Natural killer cell (primary cell): ENCODE measurements at regions not wholly inside any gene's neighbourhood (a gene's known extent, or its start where the extent isn't known, plus 50 kb on each side); places are given as distances from the start of the nearest gene placed in this dataset.

Source experiments
- ATAC-seq, 3 donors: fragments of 150-1000 bp in 2 of 3; fragments of 200-7000 bp in 1 of 3; cut with Tn5 transposase; 1 replicate in 1 of 3; 2 replicates in 2 of 3; pipeline ENCODE4 v1.10.0; 2021; ENCODE audit warnings: mild to moderate bottlenecking in 2 of 3, moderate library complexity in 2 of 3
- DNase-seq, 2 donors: peaks; one replicate each; pipeline versions ENCODE4 v3.0.0 to v3.0.0-alpha.2; 2013 to 2021; ENCODE audit warnings: mixed read lengths in 1 of 2
- H3K27ac ChIP-seq: one replicate; pipeline ENCODE4 v1.5.1; 2013; ENCODE audit warnings: mild to moderate bottlenecking, low read length
- H3K27me3 ChIP-seq: one replicate; pipeline ENCODE4 v1.6.1; 2013; ENCODE audit warnings: low read length; ENCODE audit not compliant: control insufficient read depth, insufficient read depth
- H3K36me3 ChIP-seq: one replicate; pipeline ENCODE4 v1.6.1; 2013; ENCODE audit warnings: low read length; ENCODE audit not compliant: control insufficient read depth, insufficient read depth
- H3K4me1 ChIP-seq: one replicate; pipeline ENCODE4 v1.6.1; 2013; ENCODE audit warnings: low read length; ENCODE audit not compliant: control insufficient read depth, insufficient read depth
- H3K4me3 ChIP-seq: one replicate; pipeline ENCODE4 v1.5.1; 2013; ENCODE audit warnings: low read length
- H3K9me3 ChIP-seq: one replicate; pipeline ENCODE4 v1.6.1; 2013; ENCODE audit warnings: low read length; ENCODE audit not compliant: control insufficient read depth, insufficient read depth
- H3K27ac Mint-ChIP-seq, 2 donors: one replicate each; pipeline ENCODE4 v1.8.0; 2022; ENCODE audit warnings: mild to moderate bottlenecking in 2 of 2, mixed read lengths in 2 of 2, moderate library complexity in 1 of 2
- H3K27me3 Mint-ChIP-seq, 2 donors: one replicate each; pipeline ENCODE4 v1.8.0; 2022; ENCODE audit warnings: low read depth in 2 of 2, mixed read lengths in 2 of 2
- H3K36me3 Mint-ChIP-seq: one replicate; pipeline ENCODE4 v1.8.0; 2022; ENCODE audit warnings: mixed read lengths
- H3K4me1 Mint-ChIP-seq, 2 donors: one replicate each; pipeline ENCODE4 v1.8.0; 2022; ENCODE audit warnings: mixed read lengths in 2 of 2
- H3K4me3 Mint-ChIP-seq: one replicate; pipeline ENCODE4 v1.8.0; 2022; ENCODE audit warnings: mild to moderate bottlenecking, moderate library complexity, mixed read lengths
- H3K9me3 Mint-ChIP-seq, 2 donors: one replicate each; pipeline ENCODE4 v1.8.0; 2022; ENCODE audit warnings: mixed read lengths in 2 of 2
- WGBS: methylation state at CpG from one replicate; pipeline ENCODE4 v1.1.7; 2013; ENCODE audit warnings: missing lambda C conversion rate; ENCODE audit not compliant: insufficient coverage; 5-methylcytosine and 5-hydroxymethylcytosine counted together
- intact Hi-C: fragments of 100-400 bp; cut with micrococcal nuclease; formaldehyde crosslinking; loops from one replicate; pipeline ENCODE4 v1.14.2; 2022
- TF ChIP-seq, protein P1 (sequence below): fragments of 200-600 bp; IDR thresholded peaks from one replicate; pipeline ENCODE4 v1.8.0; 2022; ENCODE audit warnings: antibody characterized with exemption

DNA sequence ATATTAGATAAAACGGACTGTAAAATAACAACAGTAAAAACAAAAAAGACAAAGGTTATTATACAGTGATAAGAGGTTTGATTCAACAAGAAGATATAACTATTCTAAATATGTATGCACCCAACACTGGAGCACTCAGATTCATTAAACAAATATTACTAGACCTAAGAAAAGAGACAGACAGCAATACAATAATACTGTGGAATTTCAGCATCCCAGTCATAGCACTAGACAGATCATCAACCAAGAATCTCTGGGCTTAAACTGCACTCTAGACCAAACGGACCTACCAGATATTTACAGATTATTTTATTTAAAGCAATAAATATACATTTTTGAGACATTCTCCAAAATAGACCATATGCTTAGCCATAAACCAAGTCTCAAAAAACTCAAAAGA lies 263.8 kb downstream of the C6orf118 start:
- peaks cover 13 to 33% of the 10 kb centered on the region in 2 donors for H3K9me3 Mint-ChIP-seq

DNA sequence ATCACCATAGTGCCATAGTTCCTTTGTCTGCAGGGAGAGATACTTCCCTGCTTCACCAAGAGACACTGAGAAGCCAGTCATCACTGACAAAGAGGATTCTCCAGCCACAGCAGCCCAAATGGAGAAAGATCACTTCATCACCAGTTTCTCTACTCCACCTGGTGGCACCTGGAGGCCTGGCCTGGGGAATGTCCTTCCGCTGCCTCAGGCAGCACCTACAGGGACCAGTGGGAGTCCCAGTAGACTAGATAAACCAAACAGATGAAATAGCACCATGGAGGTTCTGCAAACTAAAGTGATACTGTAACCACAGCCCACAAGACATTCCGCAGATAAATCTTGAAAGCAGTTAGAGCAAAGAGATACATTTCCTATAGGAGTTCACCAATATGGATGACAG lies 266.5 kb downstream of the C6orf118 start:
- 85% methylated on average over 2 of the region's 2 CpGs for WGBS
- Mint-ChIP-seq H3K27me3 (no peaks in the 10 kb centered on the region), H3K9me3 (peaks cover 19 to 28% of the 10 kb centered on the region in 2 donors), H3K36me3 (peaks cover 25% of the 10 kb centered on the region), H3K4me1 (no peaks in the 10 kb centered on the region), H3K4me3 (no peak overlapping the region), H3K27ac (no peak overlapping the region)
- no peaks in the 10 kb centered on the region for H3K4me1 ChIP-seq
- intact Hi-C loops: no loop called here
- no peaks in the 10 kb centered on the region for H3K27me3 ChIP-seq
- DNase-seq (no peak), ATAC-seq (no peak)
- TF ChIP-seq, protein P1, sequence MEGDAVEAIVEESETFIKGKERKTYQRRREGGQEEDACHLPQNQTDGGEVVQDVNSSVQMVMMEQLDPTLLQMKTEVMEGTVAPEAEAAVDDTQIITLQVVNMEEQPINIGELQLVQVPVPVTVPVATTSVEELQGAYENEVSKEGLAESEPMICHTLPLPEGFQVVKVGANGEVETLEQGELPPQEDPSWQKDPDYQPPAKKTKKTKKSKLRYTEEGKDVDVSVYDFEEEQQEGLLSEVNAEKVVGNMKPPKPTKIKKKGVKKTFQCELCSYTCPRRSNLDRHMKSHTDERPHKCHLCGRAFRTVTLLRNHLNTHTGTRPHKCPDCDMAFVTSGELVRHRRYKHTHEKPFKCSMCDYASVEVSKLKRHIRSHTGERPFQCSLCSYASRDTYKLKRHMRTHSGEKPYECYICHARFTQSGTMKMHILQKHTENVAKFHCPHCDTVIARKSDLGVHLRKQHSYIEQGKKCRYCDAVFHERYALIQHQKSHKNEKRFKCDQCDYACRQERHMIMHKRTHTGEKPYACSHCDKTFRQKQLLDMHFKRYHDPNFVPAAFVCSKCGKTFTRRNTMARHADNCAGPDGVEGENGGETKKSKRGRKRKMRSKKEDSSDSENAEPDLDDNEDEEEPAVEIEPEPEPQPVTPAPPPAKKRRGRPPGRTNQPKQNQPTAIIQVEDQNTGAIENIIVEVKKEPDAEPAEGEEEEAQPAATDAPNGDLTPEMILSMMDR: no peak
- H3K27ac ChIP-seq: no peak overlapping the region
- peaks cover 12% of the 10 kb centered on the region for H3K9me3 ChIP-seq
- no peak overlapping the region for H3K4me3 ChIP-seq
- no peaks in the 10 kb centered on the region for H3K36me3 ChIP-seq

More for the DNA sequence above, 263.8 kb downstream of the C6orf118 start:
- no peak overlapping the region for H3K27ac Mint-ChIP-seq
- no CpG with 5 or more reads among the region's 2 CpGs for WGBS
- no peak for DNase-seq
- no peaks in the 10 kb centered on the region for H3K36me3 ChIP-seq
- TF ChIP-seq, protein P1: no peak
- H3K4me3 ChIP-seq: no peak overlapping the region
- peaks cover 12% of the 10 kb centered on the region for H3K9me3 ChIP-seq
- H3K27me3 Mint-ChIP-seq: no peaks in the 10 kb centered on the region
- H3K4me1 Mint-ChIP-seq: no peaks in the 10 kb centered on the region
- H3K27me3 ChIP-seq: no peaks in the 10 kb centered on the region
- intact Hi-C loops: no loop called here
- H3K4me3 Mint-ChIP-seq: no peak overlapping the region
- H3K36me3 Mint-ChIP-seq: peaks cover 25% of the 10 kb centered on the region
- ATAC-seq: no peak
- no peaks in the 10 kb centered on the region for H3K4me1 ChIP-seq
- H3K27ac ChIP-seq: no peak overlapping the region

DNA sequence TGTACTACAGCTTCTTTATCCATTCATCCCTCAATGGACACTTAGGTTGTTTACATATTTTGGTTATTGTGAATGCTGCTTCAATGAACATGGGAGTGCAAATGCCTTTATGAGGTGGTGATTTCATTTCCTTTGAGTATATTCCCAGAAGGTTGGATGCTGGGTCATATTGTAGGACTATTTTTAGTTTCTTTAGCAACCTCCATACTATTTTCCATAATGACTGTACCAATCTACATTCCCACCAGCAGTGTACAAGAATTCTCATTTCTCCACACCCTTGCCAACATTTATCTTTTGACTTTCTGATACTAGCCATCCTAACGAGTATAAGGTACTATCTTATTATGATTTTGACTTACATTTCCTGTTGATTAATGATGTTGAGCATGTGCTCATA lies 269.0 kb downstream of the C6orf118 start:
- TF ChIP-seq, protein P1: no peak
- Mint-ChIP-seq H3K27me3 (no peaks in the 10 kb centered on the region), H3K9me3 (peaks cover 18 to 27% of the 10 kb centered on the region in 2 donors), H3K4me3 (no peak overlapping the region), H3K27ac (no peak overlapping the region), H3K36me3 (peaks cover 20% of the 10 kb centered on the region), H3K4me1 (no peaks in the 10 kb centered on the region)
- no peaks in the 10 kb centered on the region for H3K4me1 ChIP-seq
- H3K4me3 ChIP-seq: no peak overlapping the region
- WGBS: no CpG with 5 or more reads among the region's 1 CpG
- DNase-seq: no peak
- intact Hi-C loops: no loop called here
- no peaks in the 10 kb centered on the region for H3K36me3 ChIP-seq
- H3K27me3 ChIP-seq: no peaks in the 10 kb centered on the region
- no peak overlapping the region for H3K27ac ChIP-seq
- peaks cover 22% of the 10 kb centered on the region for H3K9me3 ChIP-seq
- no peak for ATAC-seq

DNA sequence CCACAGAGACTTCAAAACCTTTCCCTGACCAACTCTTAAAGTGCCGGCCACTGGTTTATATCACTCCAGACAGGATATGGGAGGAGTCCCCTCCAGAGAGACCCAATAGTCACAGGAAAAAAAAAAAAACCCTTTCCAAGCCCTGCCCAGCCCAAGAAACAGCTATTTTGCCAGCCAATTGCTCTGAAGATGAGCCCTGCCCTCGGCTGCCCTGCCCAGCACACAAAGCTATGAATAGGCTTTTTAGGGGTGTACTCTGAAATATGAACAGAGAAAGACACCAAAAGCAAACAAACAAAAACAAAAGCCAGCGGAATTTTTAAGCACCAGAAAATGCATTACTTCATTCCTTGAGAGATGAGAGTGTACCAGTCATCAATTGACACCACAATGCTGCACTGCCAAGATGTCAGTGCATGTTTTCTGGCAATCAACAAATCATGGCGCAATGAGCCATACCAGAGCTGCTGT lies 275.1 kb downstream of the C6orf118 start:
- DNase-seq (no peak), ATAC-seq (no peak)
- H3K36me3 ChIP-seq: no peaks in the 10 kb centered on the region
- intact Hi-C loops: no loop called here
- Mint-ChIP-seq H3K4me1 (no peaks in the 10 kb centered on the region), H3K4me3 (no peak overlapping the region), H3K36me3 (peaks cover 7% of the 10 kb centered on the region), H3K9me3 (peaks cover 19 to 20% of the 10 kb centered on the region in 2 donors), H3K27me3 (no peaks in the 10 kb centered on the region), H3K27ac (no peak overlapping the region)
- H3K4me1 ChIP-seq: no peaks in the 10 kb centered on the region
- no peak overlapping the region for H3K4me3 ChIP-seq
- H3K9me3 ChIP-seq: peaks cover 25% of the 10 kb centered on the region
- no peak overlapping the region for H3K27ac ChIP-seq
- no peaks in the 10 kb centered on the region for H3K27me3 ChIP-seq
- TF ChIP-seq, protein P1: no peak
- WGBS: 72% methylated on average over 4 of the region's 4 CpGs
